ENCODE measurements at regions not wholly inside any gene's neighbourhood (a gene's known extent, or its start where the extent isn't known, plus 50 kb on each side); places are given as distances from the start of the nearest gene placed in this dataset.

GRCh38 chr3:160057331-160057730 is 68.7 kb downstream of the IL12A start:
- H3K4me3 ChIP-seq (ENCODE audit: insufficient read depth, low read length), result no peak overlapping the region
- no peak overlapping the region for H2AFZ ChIP-seq (ENCODE audit: low read length)
- no peaks in the 10 kb centered on the region for H3K36me3 ChIP-seq (ENCODE audit: insufficient read depth, low read length)
- no peaks in the 10 kb centered on the region for H3K9me3 ChIP-seq (ENCODE audit: low read depth, low read length)
- H3K4me2 ChIP-seq (ENCODE audit: insufficient read depth, low read length), result no peak overlapping the region
- no peaks in the 10 kb centered on the region for H3K79me2 ChIP-seq (ENCODE audit: insufficient read depth, low read length)
- peaks cover 3% of the 10 kb centered on the region for H3K4me1 ChIP-seq (ENCODE audit: insufficient read depth, low read length)
- no peaks in the 10 kb centered on the region for H4K20me1 ChIP-seq (ENCODE audit: insufficient read depth, low read length)
- H3K27me3 ChIP-seq (ENCODE audit: insufficient read depth, low read length), result no peaks in the 10 kb centered on the region
- no peak overlapping the region for H3K27ac ChIP-seq (ENCODE audit: low read depth, low read length)
- no peak for DNase-seq (ENCODE audit: insufficient read length, low spot score, missing footprints)
- TF ChIP-seq CTCF (IDR thresholded peaks at IDR 0.05; ENCODE audit: extremely low read depth, low read depth, low read length), result no peak

- no peaks in the 10 kb centered on the region for H3K9me3 ChIP-seq (ENCODE audit: low read depth, low read length)
- H3K79me2 ChIP-seq (ENCODE audit: insufficient read depth, low read length), result no peaks in the 10 kb centered on the region
- no peak for DNase-seq (ENCODE audit: insufficient read length, low spot score, missing footprints)
- H3K4me1 ChIP-seq (ENCODE audit: insufficient read depth, low read length), result no peaks in the 10 kb centered on the region
- H3K36me3 ChIP-seq (ENCODE audit: insufficient read depth, low read length), result no peaks in the 10 kb centered on the region
- TF ChIP-seq CTCF (IDR thresholded peaks at IDR 0.05; ENCODE audit: extremely low read depth, low read depth, low read length), result no peak
- H4K20me1 ChIP-seq (ENCODE audit: insufficient read depth, low read length), result no peaks in the 10 kb centered on the region
- no peaks in the 10 kb centered on the region for H3K27me3 ChIP-seq (ENCODE audit: insufficient read depth, low read length)
- no peak overlapping the region for H3K4me3 ChIP-seq (ENCODE audit: insufficient read depth, low read length)
- H2AFZ ChIP-seq (ENCODE audit: low read length), result no peak overlapping the region
- no peak overlapping the region for H3K27ac ChIP-seq (ENCODE audit: low read depth, low read length)
- no peak overlapping the region for H3K4me2 ChIP-seq (ENCODE audit: insufficient read depth, low read length)
Measured at GRCh38 chr3:160060409-160061027, 71.9 kb downstream of the IL12A start.

GRCh38 chr3:160061525-160061924 is 72.9 kb downstream of the IL12A start:
- H3K4me3 ChIP-seq (ENCODE audit: insufficient read depth, low read length), result no peak overlapping the region
- H2AFZ ChIP-seq (ENCODE audit: low read length), result no peak overlapping the region
- no peak overlapping the region for H3K27ac ChIP-seq (ENCODE audit: low read depth, low read length)
- H3K9me3 ChIP-seq (ENCODE audit: low read depth, low read length), result no peaks in the 10 kb centered on the region
- no peaks in the 10 kb centered on the region for H3K27me3 ChIP-seq (ENCODE audit: insufficient read depth, low read length)
- DNase-seq (ENCODE audit: insufficient read length, low spot score, missing footprints), result no peak
- H3K36me3 ChIP-seq (ENCODE audit: insufficient read depth, low read length), result no peaks in the 10 kb centered on the region
- H3K4me2 ChIP-seq (ENCODE audit: insufficient read depth, low read length), result no peak overlapping the region
- TF ChIP-seq CTCF (IDR thresholded peaks at IDR 0.05; ENCODE audit: extremely low read depth, low read depth, low read length), result no peak
- H4K20me1 ChIP-seq (ENCODE audit: insufficient read depth, low read length), result no peaks in the 10 kb centered on the region
- no peaks in the 10 kb centered on the region for H3K4me1 ChIP-seq (ENCODE audit: insufficient read depth, low read length)
- H3K79me2 ChIP-seq (ENCODE audit: insufficient read depth, low read length), result no peaks in the 10 kb centered on the region

- H3K4me1 ChIP-seq (ENCODE audit: insufficient read depth, low read length), result no peaks in the 10 kb centered on the region
- no peaks in the 10 kb centered on the region for H3K27me3 ChIP-seq (ENCODE audit: insufficient read depth, low read length)
- no peaks in the 10 kb centered on the region for H3K36me3 ChIP-seq (ENCODE audit: insufficient read depth, low read length)
- no peak overlapping the region for H3K4me2 ChIP-seq (ENCODE audit: insufficient read depth, low read length)
- no peak for TF ChIP-seq CTCF (IDR thresholded peaks at IDR 0.05; ENCODE audit: extremely low read depth, low read depth, low read length)
- H3K4me3 ChIP-seq (ENCODE audit: insufficient read depth, low read length), result no peak overlapping the region
- H3K27ac ChIP-seq (ENCODE audit: low read depth, low read length), result no peak overlapping the region
- H3K79me2 ChIP-seq (ENCODE audit: insufficient read depth, low read length), result no peaks in the 10 kb centered on the region
- H4K20me1 ChIP-seq (ENCODE audit: insufficient read depth, low read length), result no peaks in the 10 kb centered on the region
- no peaks in the 10 kb centered on the region for H3K9me3 ChIP-seq (ENCODE audit: low read depth, low read length)
- H2AFZ ChIP-seq (ENCODE audit: low read length), result no peak overlapping the region
- no peak for DNase-seq (ENCODE audit: insufficient read length, low spot score, missing footprints)
Measured at GRCh38 chr3:160065282-160065681, 76.6 kb downstream of the IL12A start.

Measured in osteoblast (primary cell).